ENCODE measurements at regions not wholly inside any gene's neighbourhood (a gene's known extent, or its start where the extent isn't known, plus 50 kb on each side); places are given as distances from the start of the nearest gene placed in this dataset.
"Not testable (repeated sequence)": the region's sequence is repeated elsewhere in the genome, so short reads cannot be mapped to it uniquely, and the experiment has no call there.

- no peak for DNase-seq (ENCODE audit: low read depth)
Observed at GRCh38 chr2:12877761-12878160, 161.0 kb downstream of the TRIB2 start.

- DNase-seq (ENCODE audit: low read depth): no peak
Observed at GRCh38 chr2:12879649-12880048, 162.9 kb downstream of the TRIB2 start.

- peak; percentile 45 for DNase-seq (ENCODE audit: low read depth)
Observed at GRCh38 chr2:12881952-12882351, 165.2 kb downstream of the TRIB2 start.

DNA sequence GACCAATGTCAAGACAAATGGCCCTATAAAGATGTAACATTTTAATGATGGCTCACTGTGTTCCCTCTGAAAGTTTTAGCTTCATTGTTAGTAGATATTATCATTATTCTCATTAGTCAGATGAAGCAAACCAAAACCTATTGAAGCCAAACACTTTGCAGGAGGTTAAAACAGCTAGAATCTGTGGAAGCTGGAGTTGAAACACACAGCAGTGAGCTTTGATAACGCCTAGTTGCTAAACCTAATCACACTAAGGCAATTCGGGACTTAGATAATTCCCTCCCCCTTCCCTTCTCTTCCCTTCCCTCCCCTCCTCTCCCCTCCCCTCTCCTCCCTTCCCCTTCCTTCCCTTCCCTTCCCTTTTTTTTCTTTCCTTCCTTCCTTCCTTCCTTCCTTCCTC lies 165.7 kb downstream of the TRIB2 start:
- no peak for DNase-seq (ENCODE audit: low read depth)

GRCh38 chr2:12883906-12884305 lies 167.2 kb downstream of the TRIB2 start:
- DNase-seq (ENCODE audit: low read depth): peak; percentile 82

GRCh38 chr2:12884713-12885282 lies 168.1 kb downstream of the TRIB2 start:
- peak; percentile 99 for DNase-seq (ENCODE audit: low read depth)

DNA sequence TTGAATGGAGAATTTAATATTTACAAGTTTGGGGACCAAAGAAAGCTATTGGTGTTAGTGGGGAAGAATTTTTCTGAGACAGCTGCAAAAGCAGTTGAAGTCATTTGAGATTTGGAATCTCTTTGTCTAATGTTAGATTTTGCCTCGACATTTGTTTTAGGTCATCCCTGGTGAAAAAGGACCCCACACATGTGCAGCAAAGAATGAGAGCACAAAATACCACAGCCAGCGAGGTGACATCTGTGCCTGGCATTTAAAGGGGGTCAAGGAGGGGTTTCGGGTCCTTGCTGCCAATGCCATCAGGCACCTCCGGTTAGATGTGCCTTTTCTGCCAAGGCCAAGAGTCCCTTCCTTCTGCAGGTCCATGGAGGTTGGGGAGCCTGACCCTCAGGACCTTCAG lies 173.3 kb downstream of the TRIB2 start:
- DNase-seq (ENCODE audit: low read depth): no peak

GRCh38 chr2:12890481-12890991 lies 173.8 kb downstream of the TRIB2 start:
- no peak for DNase-seq (ENCODE audit: low read depth)

DNA sequence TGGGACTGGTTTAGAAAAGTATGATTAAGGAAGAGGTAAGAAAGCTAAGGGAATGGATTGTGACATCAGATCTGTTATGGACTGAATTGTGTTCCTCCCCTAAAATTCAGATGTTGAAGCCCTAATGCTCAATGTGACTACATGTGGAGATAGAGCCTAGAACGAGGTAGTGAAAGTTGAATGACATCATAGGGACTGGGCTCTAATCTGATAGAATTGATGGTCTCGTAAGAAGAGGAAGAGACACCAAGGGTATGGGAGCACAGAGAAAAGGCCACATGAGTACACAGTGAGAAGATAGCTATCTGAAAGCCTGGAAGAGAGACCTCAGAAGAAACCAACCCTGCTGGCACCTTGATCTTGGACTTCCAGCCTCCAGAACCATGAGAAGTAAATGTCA lies 178.3 kb downstream of the TRIB2 start:
- no peak for DNase-seq (ENCODE audit: low read depth)

GRCh38 chr2:12896318-12896982 lies 179.7 kb downstream of the TRIB2 start:
- DNase-seq (ENCODE audit: low read depth): no peak

- no peak for DNase-seq (ENCODE audit: low read depth)
Observed at GRCh38 chr2:12897181-12897580, 180.4 kb downstream of the TRIB2 start.

GRCh38 chr2:12903272-12903671 lies 186.5 kb downstream of the TRIB2 start:
- DNase-seq (ENCODE audit: low read depth): no peak

DNA sequence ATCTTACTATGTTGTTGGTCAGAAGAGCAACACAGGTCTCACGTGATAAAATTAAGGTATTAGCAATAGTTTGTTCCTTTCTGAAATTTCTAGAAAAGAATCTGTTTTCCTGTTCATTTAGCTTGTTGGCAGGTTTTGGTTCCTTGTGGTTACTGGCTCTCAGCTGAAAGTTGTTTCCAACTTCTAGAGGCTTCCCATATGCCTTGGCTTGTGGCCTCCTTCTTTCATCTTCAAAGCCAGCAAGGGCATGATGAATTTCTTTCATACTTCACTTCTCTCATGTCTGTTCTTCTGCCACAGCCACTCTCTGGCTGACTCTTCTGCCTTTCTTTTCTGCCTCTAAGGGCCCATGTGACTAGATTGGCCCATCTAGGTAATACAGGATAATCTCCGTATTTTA lies 193.7 kb downstream of the TRIB2 start:
- DNase-seq (ENCODE audit: low read depth): no peak

GRCh38 chr2:12915787-12916186 lies 199.1 kb downstream of the TRIB2 start:
- DNase-seq (ENCODE audit: low read depth): no peak

DNA sequence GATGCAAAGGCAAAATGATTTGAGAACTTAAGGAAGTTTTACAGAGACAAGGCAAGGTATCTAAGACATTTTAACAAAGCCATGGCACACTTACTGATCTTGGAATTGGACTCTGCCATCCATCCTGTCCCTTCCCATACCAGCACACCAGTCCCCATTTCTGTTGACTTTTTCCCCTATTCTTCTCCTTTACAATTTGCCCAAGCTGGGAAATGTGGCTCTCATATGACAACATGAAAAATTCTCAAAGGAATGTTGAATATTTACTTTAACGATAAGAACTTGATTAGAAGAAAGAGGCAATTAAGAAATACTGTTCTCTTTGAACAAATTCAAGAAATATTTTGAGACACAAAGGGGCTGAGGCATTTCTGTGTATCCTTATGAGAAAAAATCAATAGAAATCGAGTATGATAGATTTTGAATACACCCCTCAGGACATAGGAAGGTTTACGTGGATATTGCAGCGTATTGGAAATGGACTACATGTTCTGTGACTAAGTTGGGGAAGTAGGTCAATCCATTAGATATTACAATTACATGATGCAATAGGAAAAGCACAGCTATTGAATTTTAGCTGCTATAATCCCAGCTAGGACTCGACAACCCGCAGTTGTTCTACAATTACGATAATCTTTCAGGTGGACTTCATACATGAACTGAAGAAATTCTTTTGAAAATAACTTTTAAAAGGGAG lies 201.6 kb downstream of the TRIB2 start:
- DNase-seq (ENCODE audit: low read depth): no peak

DNA sequence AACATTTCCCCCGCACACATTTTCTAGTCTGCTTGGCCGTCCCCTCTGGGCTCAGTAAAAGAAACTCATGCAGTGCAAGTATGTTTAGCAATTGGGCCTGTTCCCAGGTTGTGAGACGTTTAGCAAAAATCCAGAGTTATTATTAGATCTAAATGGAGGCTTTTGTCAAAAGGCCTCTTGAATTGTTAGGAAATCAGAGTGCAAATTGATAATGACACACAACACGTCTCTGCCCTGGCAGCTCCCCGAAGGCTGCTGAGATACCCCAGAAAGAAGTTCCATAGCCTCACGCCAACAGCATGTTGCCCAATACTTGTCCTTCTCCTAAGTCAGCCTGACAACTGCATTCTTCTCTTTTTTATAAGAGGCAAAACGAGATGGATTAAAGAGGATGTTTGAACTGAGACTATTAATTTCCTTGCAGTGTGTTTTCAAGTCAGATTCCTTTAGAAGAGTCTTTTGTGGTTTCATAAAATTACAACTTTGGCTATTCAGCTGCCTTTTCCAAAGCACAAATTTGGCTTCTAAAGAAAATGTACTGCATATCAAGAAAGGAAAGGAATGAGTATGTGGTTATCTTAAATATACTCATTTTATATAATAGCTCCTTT lies 202.2 kb downstream of the TRIB2 start:
- DNase-seq (ENCODE audit: low read depth): peak; percentile 71

DNA sequence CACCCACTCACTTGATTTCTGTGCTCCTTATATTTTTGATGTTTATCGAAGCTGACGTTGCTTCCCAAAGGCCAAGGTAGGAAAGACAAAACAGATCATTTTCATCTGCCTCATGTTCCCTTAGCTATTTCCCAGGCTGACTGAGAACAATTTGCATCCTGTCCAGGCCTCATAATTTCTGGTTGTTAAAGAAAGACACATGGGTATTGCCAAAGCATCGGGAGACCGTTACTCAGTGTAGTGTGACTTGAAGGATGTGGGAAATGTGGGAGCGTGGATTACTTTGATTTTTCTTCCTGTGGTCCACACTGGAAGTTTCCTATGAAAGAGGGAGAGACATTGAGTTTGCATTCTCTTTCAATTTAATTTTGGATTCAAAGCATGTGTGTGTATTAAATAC lies 204.6 kb downstream of the TRIB2 start:
- peak; percentile 57 for DNase-seq (ENCODE audit: low read depth)

GRCh38 chr2:12923907-12924610 lies 207.3 kb downstream of the TRIB2 start:
- DNase-seq (ENCODE audit: low read depth): no peak

DNA sequence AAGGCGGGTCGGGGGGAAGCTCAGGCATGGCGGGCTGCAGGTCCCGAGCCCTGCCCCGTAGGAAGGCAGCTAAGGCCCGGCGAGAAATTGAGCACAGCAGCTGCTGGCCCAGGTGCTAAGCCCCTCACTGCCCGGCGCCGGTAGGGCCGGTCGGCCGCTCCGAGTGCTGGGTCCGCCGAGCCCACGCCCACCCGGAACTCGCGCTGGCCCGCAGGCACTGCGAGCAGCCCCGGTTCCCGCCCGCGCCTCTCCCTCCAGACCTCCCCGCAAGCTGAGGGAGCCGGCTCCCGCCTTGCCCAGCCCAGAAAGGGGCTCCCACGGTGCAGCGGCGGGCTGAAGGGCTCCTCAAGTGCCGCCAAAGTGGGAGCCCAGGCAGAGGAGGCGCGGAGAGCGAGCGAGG lies 209.9 kb downstream of the TRIB2 start:
- DNase-seq (ENCODE audit: low read depth): not testable (repeated sequence)

DNA sequence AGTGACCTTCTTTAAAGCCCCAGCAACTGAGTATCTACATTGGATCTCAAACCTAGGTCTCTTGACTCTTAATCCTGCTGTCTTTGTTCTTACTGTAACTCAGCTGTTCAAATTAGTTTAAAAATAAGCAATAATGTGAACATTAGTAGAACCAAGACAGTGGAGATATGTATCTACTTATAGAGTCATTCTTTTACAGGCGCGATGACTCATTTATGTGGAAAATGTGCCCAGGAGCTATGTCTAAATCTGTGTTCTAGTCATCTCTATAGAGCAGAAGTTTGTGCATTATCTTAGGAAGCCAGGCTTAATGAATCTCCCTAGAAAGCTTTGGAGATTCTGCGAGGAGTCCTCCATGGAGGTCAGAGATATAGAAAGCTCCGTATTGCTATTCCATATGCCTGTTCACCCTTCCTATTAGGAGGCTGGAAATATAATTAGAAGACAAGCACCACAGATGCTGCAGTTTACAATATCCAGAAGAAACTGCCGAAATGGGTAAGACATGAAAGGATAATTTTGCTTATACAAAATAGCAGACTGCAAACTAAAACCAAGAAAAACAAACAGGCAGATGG lies 211.6 kb downstream of the TRIB2 start:
- peak; percentile 96 for DNase-seq (ENCODE audit: low read depth)

DNA sequence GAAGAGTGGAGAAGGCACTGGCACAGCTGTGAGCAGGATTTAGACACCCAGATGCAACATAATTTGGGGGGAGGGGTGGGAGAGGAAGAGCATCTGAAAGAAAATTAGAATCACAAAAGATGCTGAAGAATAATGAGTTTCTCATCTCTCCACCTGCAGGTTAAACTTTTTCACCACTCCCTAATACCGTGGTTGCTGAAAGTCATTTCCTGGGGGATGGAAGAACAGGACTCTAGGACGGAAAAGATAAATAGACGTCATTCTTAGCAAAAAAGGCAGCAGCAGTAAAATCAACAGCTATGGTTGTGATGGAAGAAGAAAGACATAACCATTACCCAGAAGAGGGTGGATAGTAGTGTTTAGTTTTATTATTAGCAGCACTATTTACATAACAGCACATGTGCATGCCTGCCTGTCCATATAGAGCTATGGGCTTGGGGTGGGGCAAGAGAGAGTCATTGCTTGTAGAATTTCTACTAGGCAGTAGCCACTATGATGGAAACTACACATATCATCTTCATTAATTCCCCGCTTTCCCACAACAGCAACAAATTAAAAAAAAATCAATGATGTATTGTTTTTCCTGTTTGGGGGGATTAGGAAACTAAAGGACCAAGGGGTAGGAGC lies 212.2 kb downstream of the TRIB2 start:
- DNase-seq (ENCODE audit: low read depth): peak; percentile 53

Measured in RPMI7951 (cell line).